ENCODE measurements at regions not wholly inside any gene's neighbourhood (a gene's known extent, or its start where the extent isn't known, plus 50 kb on each side); places are given as distances from the start of the nearest gene placed in this dataset.

- ATAC-seq = no peak
Measured at GRCh38 chr2:22282220-22282619, 1102.8 kb upstream of the KLHL29 start.

- ATAC-seq = no peak
Measured at GRCh38 chr2:22282916-22283315, 1102.1 kb upstream of the KLHL29 start.

GRCh38 chr2:22283436-22283835 is 1101.5 kb upstream of the KLHL29 start:
- ATAC-seq = no peak

GRCh38 chr2:22290302-22290701 is 1094.7 kb upstream of the KLHL29 start:
- ATAC-seq = no peak

- ATAC-seq = no peak
Measured at GRCh38 chr2:22290909-22291473, 1094.0 kb upstream of the KLHL29 start.

GRCh38 chr2:22301228-22301627 is 1083.8 kb upstream of the KLHL29 start:
- no peak for ATAC-seq

- no peak for ATAC-seq
Measured at GRCh38 chr2:22326250-22326649, 1058.7 kb upstream of the KLHL29 start.

GRCh38 chr2:22329211-22330154 is 1055.5 kb upstream of the KLHL29 start:
- ATAC-seq = no peak

GRCh38 chr2:22336414-22336813 is 1048.6 kb upstream of the KLHL29 start:
- no peak for ATAC-seq

- no peak for ATAC-seq
Measured at GRCh38 chr2:22340716-22341115, 1044.3 kb upstream of the KLHL29 start.

- ATAC-seq = no peak
Measured at GRCh38 chr2:22347306-22347705, 1037.7 kb upstream of the KLHL29 start.

GRCh38 chr2:22350621-22351020 is 1034.4 kb upstream of the KLHL29 start:
- no peak for ATAC-seq

GRCh38 chr2:22355816-22356433 is 1029.1 kb upstream of the KLHL29 start:
- no peak for ATAC-seq

- ATAC-seq = no peak
Measured at GRCh38 chr2:22359071-22359672, 1025.8 kb upstream of the KLHL29 start.

GRCh38 chr2:22360735-22361374 is 1024.1 kb upstream of the KLHL29 start:
- no peak for ATAC-seq

- no peak for ATAC-seq
Measured at GRCh38 chr2:22361571-22361970, 1023.4 kb upstream of the KLHL29 start.

- ATAC-seq = no peak
Measured at GRCh38 chr2:22375096-22375495, 1009.9 kb upstream of the KLHL29 start.

GRCh38 chr2:22377268-22377667 is 1007.7 kb upstream of the KLHL29 start:
- no peak for ATAC-seq

- no peak for ATAC-seq
Measured at GRCh38 chr2:22382479-22383169, 1002.4 kb upstream of the KLHL29 start.

- ATAC-seq = no peak
Measured at GRCh38 chr2:22397847-22398246, 987.1 kb upstream of the KLHL29 start.

GRCh38 chr2:22403748-22404147 is 981.2 kb upstream of the KLHL29 start:
- no peak for ATAC-seq

GRCh38 chr2:22406625-22407024 is 978.4 kb upstream of the KLHL29 start:
- no peak for ATAC-seq

Data from activated CD4-positive, CD25-positive, alpha-beta regulatory T cell treated with anti-CD3 and anti-CD28 coated beads, Interleukin-2, amount 50 U/mL, for 24 hours (primary cell).